PC-9 (cell line): ENCODE measurements at regions not wholly inside any gene's neighbourhood (a gene's known extent, or its start where the extent isn't known, plus 50 kb on each side); places are given as distances from the start of the nearest gene placed in this dataset.

ENCODE experiments used
- BruUV-seq: library from RNA; stranded (reverse); fragments of 400-500 nt; replicated peaks from 2 replicates; lab custom pipeline; 2021; lab: Mats Ljungman, UMichigan
- CTCF ChIA-PET: fragments of 300-600 bp; sonication (Branson Sonifier 250); formaldehyde crosslinking; loops from one replicate; lab custom pipeline; 2022; ENCODE audit warnings: antibody characterized with exemption; lab: Charles Lee
- POLR2A ChIA-PET: fragments of 300-600 bp; sonication (Branson Sonifier 250); formaldehyde crosslinking; loops from one replicate; lab custom pipeline; 2022; ENCODE audit warnings: antibody characterized with exemption; ENCODE audit not compliant: unreplicated experiment; lab: Charles Lee
- DNase-seq, 2 experiments: peaks; one replicate each; pipeline versions ENCODE4 v3.0.0 to v3.0.0-alpha.2; 2015 to 2022; ENCODE audit warnings: mixed read lengths in 1 of 2
- H2AFZ ChIP-seq: fragments of 200-600 bp; sonication (generic); 2 replicates; pipeline ENCODE4 v1.8.1; 2017; ENCODE audit warnings: antibody characterized with exemption
- H3F3A ChIP-seq: fragments of 200-600 bp; sonication (generic); 2 replicates; pipeline ENCODE4 v1.8.1; 2017; ENCODE audit warnings: antibody characterized with exemption, mild to moderate bottlenecking, low read depth; ENCODE audit not compliant: insufficient read depth
- H3K27ac ChIP-seq: fragments of 200-600 bp; sonication (generic); 2 replicates; pipeline ENCODE4 v1.6.1; 2016; ENCODE audit warnings: mixed run types
- H3K27me3 ChIP-seq: fragments of 200-600 bp; sonication (generic); 2 replicates; pipeline ENCODE4 v1.6.1; 2016; ENCODE audit warnings: low read depth, mixed run types; ENCODE audit not compliant: insufficient read depth
- H3K36me3 ChIP-seq: fragments of 200-600 bp; sonication (generic); 2 replicates; pipeline ENCODE4 v1.6.1; 2016; ENCODE audit warnings: low read depth, mixed run types
- H3K4me1 ChIP-seq: fragments of 200-600 bp; sonication (generic); replicated peaks from 2 replicates; pipeline ENCODE4 v1.6.1; 2016; ENCODE audit warnings: mixed run types; ENCODE audit not compliant: insufficient read depth
- H3K4me2 ChIP-seq: fragments of 200-600 bp; sonication (generic); 2 replicates; pipeline ENCODE4 v1.6.1; 2017; ENCODE audit warnings: mixed run types
- H3K4me3 ChIP-seq: fragments of 200-600 bp; sonication (generic); 2 replicates; pipeline ENCODE4 v1.6.1; 2016; ENCODE audit warnings: mixed run types
- H3K79me2 ChIP-seq: fragments of 200-600 bp; sonication (generic); 2 replicates; pipeline ENCODE4 v1.6.1; 2017; ENCODE audit warnings: low read depth, mixed run types
- H3K9me2 ChIP-seq: fragments of 200-600 bp; sonication (generic); 2 replicates; pipeline ENCODE4 v1.8.1; 2017; ENCODE audit warnings: mild to moderate bottlenecking; ENCODE audit not compliant: insufficient read depth
- H3K9me3 ChIP-seq: fragments of 200-600 bp; sonication (generic); 2 replicates; pipeline ENCODE4 v1.8.1; 2016; ENCODE audit warnings: low read depth; ENCODE audit not compliant: insufficient read depth
- H4K20me1 ChIP-seq: fragments of 200-600 bp; sonication (generic); 2 replicates; pipeline ENCODE4 v1.8.1; 2017; ENCODE audit not compliant: insufficient read depth
- EZH2 ChIP-seq: fragments of 200-600 bp; sonication (generic); IDR thresholded peaks from 2 replicates; pipeline ENCODE4 v1.8.0; 2017; ENCODE audit warnings: antibody characterized with exemption, low read depth
- intact Hi-C: fragments of 100-400 bp; cut with micrococcal nuclease; formaldehyde crosslinking; loops from one replicate; pipeline ENCODE4 v1.10.0; 2022; ENCODE audit not compliant: unreplicated experiment
- TF ChIP-seq, protein P1 (sequence below): fragments of 200-600 bp; sonication (generic); conservative IDR thresholded peaks from 2 replicates; pipeline ENCODE4 v1.6.1; 2017; ENCODE audit warnings: mixed run types, antibody characterized with exemption, mild to moderate bottlenecking, moderate library complexity

DNA sequence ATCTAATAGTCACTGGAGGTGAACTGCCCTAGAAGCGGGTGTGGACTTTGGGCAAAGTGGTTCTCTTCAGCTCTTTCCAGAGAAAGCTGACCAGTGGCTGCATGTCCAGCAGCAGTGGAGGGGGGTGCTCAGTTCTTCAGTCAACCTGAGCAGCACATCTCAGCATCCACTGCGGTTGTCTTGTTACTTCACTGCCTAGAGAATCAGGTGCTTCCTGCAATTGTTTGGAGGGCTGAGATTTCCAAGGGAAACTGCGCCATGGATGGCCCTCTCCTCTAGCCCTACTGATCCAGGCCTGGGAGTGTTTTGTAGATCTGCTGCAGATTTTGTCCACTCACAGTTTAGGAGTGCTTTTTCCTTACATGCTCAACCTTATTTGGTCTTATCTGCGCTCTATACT, 65.6 kb upstream of the CFAP161 start:
- no peaks in the 10 kb centered on the region for H3K9me2 ChIP-seq
- no peak for TF ChIP-seq EZH2
- TF ChIP-seq, protein P1, sequence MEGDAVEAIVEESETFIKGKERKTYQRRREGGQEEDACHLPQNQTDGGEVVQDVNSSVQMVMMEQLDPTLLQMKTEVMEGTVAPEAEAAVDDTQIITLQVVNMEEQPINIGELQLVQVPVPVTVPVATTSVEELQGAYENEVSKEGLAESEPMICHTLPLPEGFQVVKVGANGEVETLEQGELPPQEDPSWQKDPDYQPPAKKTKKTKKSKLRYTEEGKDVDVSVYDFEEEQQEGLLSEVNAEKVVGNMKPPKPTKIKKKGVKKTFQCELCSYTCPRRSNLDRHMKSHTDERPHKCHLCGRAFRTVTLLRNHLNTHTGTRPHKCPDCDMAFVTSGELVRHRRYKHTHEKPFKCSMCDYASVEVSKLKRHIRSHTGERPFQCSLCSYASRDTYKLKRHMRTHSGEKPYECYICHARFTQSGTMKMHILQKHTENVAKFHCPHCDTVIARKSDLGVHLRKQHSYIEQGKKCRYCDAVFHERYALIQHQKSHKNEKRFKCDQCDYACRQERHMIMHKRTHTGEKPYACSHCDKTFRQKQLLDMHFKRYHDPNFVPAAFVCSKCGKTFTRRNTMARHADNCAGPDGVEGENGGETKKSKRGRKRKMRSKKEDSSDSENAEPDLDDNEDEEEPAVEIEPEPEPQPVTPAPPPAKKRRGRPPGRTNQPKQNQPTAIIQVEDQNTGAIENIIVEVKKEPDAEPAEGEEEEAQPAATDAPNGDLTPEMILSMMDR = no peak
- POLR2A ChIA-PET = no interaction called here

GRCh38 chr15:81069356-81069755, 64.7 kb upstream of the CFAP161 start:
- TF ChIP-seq EZH2 = no peak
- CTCF ChIA-PET = no interaction called here
- Histone ChIP-seq H3K27ac (no peak overlapping the region), H3K9me2 (no peaks in the 10 kb centered on the region), H3K36me3 (no peaks in the 10 kb centered on the region), H3K4me2 (no peak overlapping the region), H3K9me3 (no peaks in the 10 kb centered on the region), H3F3A (no peaks in the 10 kb centered on the region), H3K4me1 (peaks cover 10% of the 10 kb centered on the region), H3K79me2 (no peaks in the 10 kb centered on the region), H3K4me3 (no peak overlapping the region), H3K27me3 (no peaks in the 10 kb centered on the region), H4K20me1 (no peaks in the 10 kb centered on the region), H2AFZ (no peak overlapping the region)
- BruUV-seq = no TSS peak
- POLR2A ChIA-PET = interaction anchor here (0.8 kb wide), 1 partner anchor 36 kb away, joined by 3 read pairs; no protein-coding TSS in a partner anchor
- intact Hi-C loops = no loop called here
- DNase-seq = no peak

More for the DNA sequence above, 65.6 kb upstream of the CFAP161 start:
- H3K36me3 ChIP-seq = no peaks in the 10 kb centered on the region
- no peak overlapping the region for H2AFZ ChIP-seq
- CTCF ChIA-PET = no interaction called here
- no peaks in the 10 kb centered on the region for H4K20me1 ChIP-seq
- peaks cover 10% of the 10 kb centered on the region for H3K4me1 ChIP-seq
- H3K27me3 ChIP-seq = no peaks in the 10 kb centered on the region
- BruUV-seq = no TSS peak
- no peaks in the 10 kb centered on the region for H3K9me3 ChIP-seq
- intact Hi-C loops = no loop called here
- no peak for DNase-seq
- no peak overlapping the region for H3K27ac ChIP-seq
- H3K79me2 ChIP-seq = no peaks in the 10 kb centered on the region
- H3K4me3 ChIP-seq = no peak overlapping the region
- H3K4me2 ChIP-seq = no peak overlapping the region
- H3F3A ChIP-seq = no peaks in the 10 kb centered on the region

DNA sequence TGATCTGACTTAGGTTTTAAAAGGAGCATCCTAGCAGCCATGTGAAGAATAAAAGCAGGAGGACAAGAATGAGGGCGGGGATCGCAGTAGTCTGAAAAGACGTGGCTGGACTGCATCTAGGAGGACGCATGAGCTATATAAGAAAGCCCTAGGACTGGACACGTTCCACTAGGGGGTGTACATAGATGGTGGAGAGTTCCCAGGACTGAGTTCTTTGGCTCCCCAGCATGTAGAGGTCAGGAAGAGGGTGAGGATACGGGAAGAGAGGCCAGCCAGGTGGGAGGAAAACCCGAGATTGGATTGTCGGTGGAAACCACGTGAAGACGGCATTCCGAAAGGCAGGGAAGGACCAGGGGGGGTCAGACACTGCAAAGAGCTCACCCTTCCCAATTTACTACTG, 64.2 kb upstream of the CFAP161 start:
- ChIA-PET POLR2A (interaction anchor here (0.8 kb wide), 1 partner anchor 37 kb away, joined by 3 read pairs; no protein-coding TSS in a partner anchor), CTCF (no interaction called here)
- no peak for DNase-seq
- Histone ChIP-seq H3K27ac (no peak overlapping the region), H3K79me2 (no peaks in the 10 kb centered on the region), H2AFZ (no peak overlapping the region), H3K27me3 (no peaks in the 10 kb centered on the region), H3K9me2 (no peaks in the 10 kb centered on the region), H3K9me3 (no peaks in the 10 kb centered on the region), H3F3A (no peaks in the 10 kb centered on the region), H3K4me1 (peaks cover 10% of the 10 kb centered on the region), H3K36me3 (no peaks in the 10 kb centered on the region), H3K4me2 (no peak overlapping the region), H4K20me1 (no peaks in the 10 kb centered on the region), H3K4me3 (no peak overlapping the region)
- intact Hi-C loops = no loop called here
- TF ChIP-seq, protein P1 = no peak
- TF ChIP-seq EZH2 = no peak
- BruUV-seq = no TSS peak

DNA sequence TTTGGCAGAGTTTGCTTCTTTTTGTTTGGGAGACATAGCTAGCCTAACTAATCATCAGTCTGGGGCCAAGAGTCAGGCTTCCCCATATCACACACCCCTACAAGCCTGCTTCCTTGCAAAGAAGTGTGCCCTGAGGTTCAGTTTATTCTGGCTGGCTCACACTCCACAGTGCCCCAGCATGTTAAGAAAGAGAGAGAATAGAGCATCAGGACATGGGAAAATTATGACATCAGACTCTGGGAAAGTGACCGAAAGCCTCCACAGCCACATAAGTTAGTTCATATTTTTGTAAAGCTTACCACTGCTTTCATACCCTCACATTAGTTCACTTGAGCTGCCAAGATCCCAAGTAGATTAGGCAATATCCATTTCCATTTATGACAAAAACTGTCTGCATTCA, 63.0 kb upstream of the CFAP161 start:
- TF ChIP-seq EZH2 = no peak
- TF ChIP-seq, protein P1 = no peak
- DNase-seq = no peak
- no TSS peak for BruUV-seq
- Histone ChIP-seq H4K20me1 (no peaks in the 10 kb centered on the region), H3K9me3 (no peaks in the 10 kb centered on the region), H3K9me2 (no peaks in the 10 kb centered on the region), H2AFZ (no peak overlapping the region), H3K4me2 (no peak overlapping the region), H3K4me1 (peaks cover 10% of the 10 kb centered on the region), H3K36me3 (no peaks in the 10 kb centered on the region), H3K27me3 (no peaks in the 10 kb centered on the region), H3K79me2 (no peaks in the 10 kb centered on the region), H3F3A (no peaks in the 10 kb centered on the region), H3K27ac (no peak overlapping the region), H3K4me3 (no peak overlapping the region)
- intact Hi-C loops = no loop called here
- ChIA-PET POLR2A (no interaction called here), CTCF (no interaction called here)
